KMS-11 (cell line): ENCODE measurements at regions not wholly inside any gene's neighbourhood (a gene's known extent, or its start where the extent isn't known, plus 50 kb on each side); places are given as distances from the start of the nearest gene placed in this dataset.

Experiments
- H2AFZ ChIP-seq: fragments of 200-600 bp; sonication (generic); 2 replicates; pipeline ENCODE4 v1.6.1; 2016; ENCODE audit warnings: antibody characterized with exemption, mixed run types, low read depth
- H3K27ac ChIP-seq: fragments of 200-600 bp; sonication (generic); 2 replicates; pipeline ENCODE4 v1.6.1; 2016; ENCODE audit warnings: mild to moderate bottlenecking, mixed run types
- H3K27me3 ChIP-seq: fragments of 200-600 bp; sonication (generic); 2 replicates; pipeline ENCODE4 v1.6.1; 2017; ENCODE audit warnings: mild to moderate bottlenecking, low read depth, mixed run types, moderate library complexity; ENCODE audit not compliant: insufficient read depth
- H3K36me3 ChIP-seq: fragments of 200-600 bp; sonication (generic); 2 replicates; pipeline ENCODE4 v1.6.1; 2017; ENCODE audit warnings: mild to moderate bottlenecking, mixed run types; ENCODE audit not compliant: insufficient read depth
- H3K4me1 ChIP-seq: fragments of 200-600 bp; sonication (generic); 2 replicates; pipeline ENCODE4 v1.6.1; 2016; ENCODE audit warnings: mild to moderate bottlenecking, low read depth, mixed run types; ENCODE audit not compliant: poor library complexity, severe bottlenecking
- H3K4me2 ChIP-seq: fragments of 200-600 bp; sonication (generic); 2 replicates; pipeline ENCODE4 v1.7.0; 2016; ENCODE audit warnings: mild to moderate bottlenecking, mixed run types
- H3K4me3 ChIP-seq: fragments of 200-600 bp; sonication (generic); IDR thresholded peaks from 2 replicates; pipeline ENCODE4 v1.6.1; 2017; ENCODE audit warnings: low read depth, low read length, mixed read lengths; ENCODE audit not compliant: insufficient read depth
- H3K79me2 ChIP-seq: fragments of 200-600 bp; sonication (generic); 2 replicates; pipeline ENCODE4 v1.6.1; 2016; ENCODE audit warnings: low read depth, mixed run types; ENCODE audit not compliant: insufficient read depth
- H3K9ac ChIP-seq: fragments of 200-600 bp; sonication (generic); 2 replicates; pipeline ENCODE4 v1.6.1; 2016; ENCODE audit warnings: mild to moderate bottlenecking, mixed run types
- H4K20me1 ChIP-seq: fragments of 200-600 bp; sonication (generic); 2 replicates; pipeline ENCODE4 v1.6.1; 2016; ENCODE audit warnings: mild to moderate bottlenecking, mixed run types; ENCODE audit not compliant: insufficient read depth
- CTCF ChIP-seq: fragments of 200-600 bp; sonication (generic); conservative IDR thresholded peaks from 2 replicates; pipeline ENCODE4 v1.6.1; 2017; ENCODE audit warnings: low read depth, mild to moderate bottlenecking, antibody characterized with exemption, low read length, moderate library complexity, mixed read lengths

- H3K4me2 ChIP-seq, result no peak overlapping the region
- no peaks in the 10 kb centered on the region for H3K36me3 ChIP-seq
- H3K4me3 ChIP-seq, result no peak overlapping the region
- H3K27ac ChIP-seq, result no peak overlapping the region
- no peaks in the 10 kb centered on the region for H4K20me1 ChIP-seq
- H3K4me1 ChIP-seq, result peaks cover 3% of the 10 kb centered on the region
- H3K79me2 ChIP-seq, result no peaks in the 10 kb centered on the region
- no peaks in the 10 kb centered on the region for H3K27me3 ChIP-seq
- H2AFZ ChIP-seq, result no peak overlapping the region
- no peak overlapping the region for H3K9ac ChIP-seq
- TF ChIP-seq CTCF, result no peak
Observed at GRCh38 chr11:8336356-8337129, 72.9 kb upstream of the LMO1 start.

GRCh38 chr11:8335683-8336082, 72.0 kb upstream of the LMO1 start:
- H3K79me2 ChIP-seq, result no peaks in the 10 kb centered on the region
- no peak overlapping the region for H3K9ac ChIP-seq
- no peak overlapping the region for H3K4me2 ChIP-seq
- no peak overlapping the region for H3K27ac ChIP-seq
- no peaks in the 10 kb centered on the region for H3K27me3 ChIP-seq
- no peaks in the 10 kb centered on the region for H3K36me3 ChIP-seq
- no peak overlapping the region for H3K4me3 ChIP-seq
- H2AFZ ChIP-seq, result no peak overlapping the region
- H3K4me1 ChIP-seq, result no peaks in the 10 kb centered on the region
- no peak for TF ChIP-seq CTCF
- H4K20me1 ChIP-seq, result no peaks in the 10 kb centered on the region

GRCh38 chr11:8335186-8335585, 71.5 kb upstream of the LMO1 start:
- Histone ChIP-seq H3K4me2 (no peak overlapping the region), H3K4me3 (no peak overlapping the region), H3K9ac (no peak overlapping the region), H3K4me1 (no peaks in the 10 kb centered on the region), H3K36me3 (no peaks in the 10 kb centered on the region), H3K27ac (no peak overlapping the region), H2AFZ (no peak overlapping the region), H4K20me1 (no peaks in the 10 kb centered on the region), H3K79me2 (no peaks in the 10 kb centered on the region), H3K27me3 (no peaks in the 10 kb centered on the region)
- TF ChIP-seq CTCF, result no peak

GRCh38 chr11:8333811-8334401, 70.2 kb upstream of the LMO1 start:
- H3K27ac ChIP-seq, result no peak overlapping the region
- peaks cover 8% of the 10 kb centered on the region for H3K4me1 ChIP-seq
- no peak overlapping the region for H3K4me2 ChIP-seq
- H2AFZ ChIP-seq, result no peak overlapping the region
- no peak for TF ChIP-seq CTCF
- no peak overlapping the region for H3K4me3 ChIP-seq
- H3K9ac ChIP-seq, result no peak overlapping the region
- no peaks in the 10 kb centered on the region for H3K36me3 ChIP-seq
- no peaks in the 10 kb centered on the region for H3K79me2 ChIP-seq
- no peaks in the 10 kb centered on the region for H4K20me1 ChIP-seq
- H3K27me3 ChIP-seq, result no peaks in the 10 kb centered on the region
